ENCODE measurements at regions not wholly inside any gene's neighbourhood (a gene's known extent, or its start where the extent isn't known, plus 50 kb on each side); places are given as distances from the start of the nearest gene placed in this dataset.
A peak's percentile ranks its signal among the peaks of the same experiment; 100 is the strongest.
"Not testable (repeated sequence)": the region's sequence is repeated elsewhere in the genome, so short reads cannot be mapped to it uniquely, and the experiment has no call there.

GRCh38 chr4:181006499-181007260 lies 1236.5 kb upstream of the TENM3 start:
- peak; percentile 50 for DNase-seq

- DNase-seq = no peak
Measured at GRCh38 chr4:181007751-181008150, 1235.5 kb upstream of the TENM3 start.

- no peak for DNase-seq
Measured at GRCh38 chr4:181008164-181008563, 1235.0 kb upstream of the TENM3 start.

GRCh38 chr4:181013162-181013561 lies 1230.0 kb upstream of the TENM3 start:
- no peak for DNase-seq

GRCh38 chr4:181017038-181017437 lies 1226.2 kb upstream of the TENM3 start:
- no peak for DNase-seq

GRCh38 chr4:181018472-181018871 lies 1224.7 kb upstream of the TENM3 start:
- no peak for DNase-seq

GRCh38 chr4:181018913-181019312 lies 1224.3 kb upstream of the TENM3 start:
- no peak for DNase-seq

- DNase-seq = no peak
Measured at GRCh38 chr4:181020456-181020855, 1222.7 kb upstream of the TENM3 start.

- DNase-seq = no peak
Measured at GRCh38 chr4:181021213-181021612, 1222.0 kb upstream of the TENM3 start.

GRCh38 chr4:181030135-181030921 lies 1212.9 kb upstream of the TENM3 start:
- DNase-seq = not testable (repeated sequence)

GRCh38 chr4:181030961-181031360 lies 1212.2 kb upstream of the TENM3 start:
- no peak for DNase-seq

- no peak for DNase-seq
Measured at GRCh38 chr4:181043486-181043885, 1199.7 kb upstream of the TENM3 start.

GRCh38 chr4:181046809-181047208 lies 1196.4 kb upstream of the TENM3 start:
- no peak for DNase-seq

GRCh38 chr4:181051931-181052330 lies 1191.3 kb upstream of the TENM3 start:
- DNase-seq = no peak

- DNase-seq = no peak
Measured at GRCh38 chr4:181061787-181062186, 1181.4 kb upstream of the TENM3 start.

- DNase-seq = no peak
Measured at GRCh38 chr4:181063212-181063611, 1180.0 kb upstream of the TENM3 start.

- DNase-seq = peak; percentile 43
Measured at GRCh38 chr4:181077341-181077740, 1165.9 kb upstream of the TENM3 start.

- no peak for DNase-seq
Measured at GRCh38 chr4:181078196-181078595, 1165.0 kb upstream of the TENM3 start.

- DNase-seq = peak; percentile 26
Measured at GRCh38 chr4:181083757-181084361, 1159.3 kb upstream of the TENM3 start.

- DNase-seq = no peak
Measured at GRCh38 chr4:181085557-181085956, 1157.6 kb upstream of the TENM3 start.

- no peak for DNase-seq
Measured at GRCh38 chr4:181105487-181105886, 1137.7 kb upstream of the TENM3 start.

GRCh38 chr4:181106398-181106797 lies 1136.8 kb upstream of the TENM3 start:
- peak; percentile 22 for DNase-seq

GRCh38 chr4:181108237-181108636 lies 1135.0 kb upstream of the TENM3 start:
- DNase-seq = no peak

- DNase-seq = no peak
Measured at GRCh38 chr4:181119186-181119585, 1124.0 kb upstream of the TENM3 start.
